Fibroblast of pulmonary artery (primary cell): ENCODE measurements at regions not wholly inside any gene's neighbourhood (a gene's known extent, or its start where the extent isn't known, plus 50 kb on each side); places are given as distances from the start of the nearest gene placed in this dataset.
A peak's percentile ranks its signal among the peaks of the same experiment; 100 is the strongest.

Source experiments
- DNase-seq: peaks from one replicate; pipeline ENCODE4 v3.0.0-alpha.2; 2010; ENCODE audit warnings: low read depth
- H3K4me3 ChIP-seq: replicated peaks from 2 replicates; pipeline ENCODE4 v1.5.1; 2011; ENCODE audit warnings: low read depth, mild to moderate bottlenecking, control low read depth, low read length, moderate library complexity
- CTCF ChIP-seq: IDR thresholded peaks from 2 replicates; pipeline ENCODE4 v1.5.1; 2011; ENCODE audit warnings: mild to moderate bottlenecking, control low read depth, low read length, inconsistent platforms; ENCODE audit errors: missing control alignments

- TF ChIP-seq CTCF: peak; percentile 97
- H3K4me3 ChIP-seq: no peak overlapping the region
- peak; percentile 81 for DNase-seq
Observed at GRCh38 chr20:4607287-4607713, 79.0 kb upstream of the PRNP start.

- DNase-seq: no peak
- TF ChIP-seq CTCF: no peak
- H3K4me3 ChIP-seq: no peak overlapping the region
Observed at GRCh38 chr20:4606051-4606450, 80.2 kb upstream of the PRNP start.

GRCh38 chr20:4605166-4605565 is 81.1 kb upstream of the PRNP start:
- no peak for TF ChIP-seq CTCF

GRCh38 chr20:4604580-4604979 is 81.7 kb upstream of the PRNP start:
- no peak for DNase-seq
- no peak overlapping the region for H3K4me3 ChIP-seq
- no peak for TF ChIP-seq CTCF

More at GRCh38 chr20:4605166-4605565, 81.1 kb upstream of the PRNP start:
- no peak for DNase-seq
- H3K4me3 ChIP-seq: no peak overlapping the region

- TF ChIP-seq CTCF: no peak
- DNase-seq: no peak
- H3K4me3 ChIP-seq: no peak overlapping the region
Observed at GRCh38 chr20:4603724-4604123, 82.5 kb upstream of the PRNP start.

GRCh38 chr20:4602297-4602631 is 84.0 kb upstream of the PRNP start:
- no peak overlapping the region for H3K4me3 ChIP-seq
- no peak for DNase-seq
- TF ChIP-seq CTCF: no peak

- TF ChIP-seq CTCF: no peak
- H3K4me3 ChIP-seq: no peak overlapping the region
- no peak for DNase-seq
Observed at GRCh38 chr20:4601630-4602296, 84.5 kb upstream of the PRNP start.
